CD14-positive monocyte (primary cell): ENCODE measurements at regions not wholly inside any gene's neighbourhood (a gene's known extent, or its start where the extent isn't known, plus 50 kb on each side); places are given as distances from the start of the nearest gene placed in this dataset.

Experiments used
- DNase-seq, 3 donors: peaks; one replicate each; pipeline ENCODE4 v3.0.0-alpha.2; 2011 to 2022
- H2AFZ ChIP-seq: 2 replicates; pipeline ENCODE4 v1.6.0; 2012; ENCODE audit warnings: mild to moderate bottlenecking, low read depth, low read length, inconsistent platforms; ENCODE audit not compliant: insufficient read depth, poor library complexity, severe bottlenecking
- H3K27ac ChIP-seq, 2 donors: 1 replicate in 1 of 2; 2 replicates in 1 of 2; pipeline ENCODE4 v1.5.1; 2012 to 2013; ENCODE audit warnings: low read length in 2 of 2, control low read depth in 1 of 2, inconsistent platforms in 1 of 2, low read depth in 1 of 2, mild to moderate bottlenecking in 1 of 2
- H3K27me3 ChIP-seq, 2 donors: one replicate each; pipeline versions ENCODE4 v1.6.0 to v1.6.1; 2011 to 2013; ENCODE audit warnings: low read length in 2 of 2; ENCODE audit not compliant: control insufficient read depth in 2 of 2, insufficient read depth in 2 of 2
- H3K36me3 ChIP-seq, 2 donors: replicated peaks in 1 of 2; 1 replicate in 1 of 2; 2 replicates in 1 of 2; pipeline versions ENCODE4 v1.5.1 to v1.6.1; 2012 to 2013; ENCODE audit warnings: low read length in 2 of 2, control low read depth in 1 of 2, inconsistent platforms in 1 of 2, mild to moderate bottlenecking in 1 of 2; ENCODE audit not compliant: insufficient read depth in 2 of 2, control insufficient read depth in 1 of 2
- H3K4me1 ChIP-seq, 2 donors: 1 replicate in 1 of 2; 2 replicates in 1 of 2; pipeline versions ENCODE4 v1.5.1 to v1.6.1; 2012 to 2013; ENCODE audit warnings: low read length in 2 of 2, control low read depth in 1 of 2, inconsistent platforms in 1 of 2, mild to moderate bottlenecking in 1 of 2, moderate library complexity in 1 of 2; ENCODE audit not compliant: insufficient read depth in 2 of 2, control insufficient read depth in 1 of 2
- H3K4me2 ChIP-seq: replicated peaks from 2 replicates; pipeline ENCODE3; 2012; ENCODE audit warnings: low read length, moderate library complexity, mild to moderate bottlenecking; ENCODE audit not compliant: poor library complexity, severe bottlenecking; ENCODE audit errors: extremely low read depth
- H3K4me3 ChIP-seq, 3 experiments: fragments of 200-600 bp in 1 of 3; sonication (generic) in 1 of 3; replicated peaks in 1 of 3; 1 replicate in 2 of 3; 2 replicates in 1 of 3; pipeline ENCODE4 v1.5.1; 2011 to 2013; ENCODE audit warnings: low read length in 3 of 3, mild to moderate bottlenecking in 3 of 3, control low read depth in 2 of 3, low read depth in 2 of 3, inconsistent platforms in 1 of 3, moderate library complexity in 1 of 3
- H3K79me2 ChIP-seq: 2 replicates; pipeline ENCODE4 v1.6.0; 2012; ENCODE audit warnings: mild to moderate bottlenecking, control low read depth, inconsistent platforms, low read length, moderate library complexity; ENCODE audit not compliant: insufficient read depth
- H3K9ac ChIP-seq: 2 replicates; pipeline ENCODE4 v1.6.0; 2017; ENCODE audit warnings: low read length, mild to moderate bottlenecking; ENCODE audit not compliant: insufficient read depth, poor library complexity, severe bottlenecking
- H3K9me3 ChIP-seq, 2 donors: replicated peaks in 1 of 2; 1 replicate in 1 of 2; 2 replicates in 1 of 2; pipeline versions ENCODE4 v1.5.1 to v1.6.1; 2012 to 2013; ENCODE audit warnings: low read length in 2 of 2, control low read depth in 1 of 2; ENCODE audit not compliant: control insufficient read depth in 1 of 2, insufficient read depth in 1 of 2
- H4K20me1 ChIP-seq: 2 replicates; pipeline ENCODE4 v1.6.0; 2012; ENCODE audit warnings: mild to moderate bottlenecking, low read length, control low read depth, moderate library complexity; ENCODE audit not compliant: insufficient read depth
- H3K27ac Mint-ChIP-seq, 7 donors: one replicate each; pipeline ENCODE4 v1.8.0; 2020; ENCODE audit warnings: mild to moderate bottlenecking in 7 of 7, mixed read lengths in 7 of 7, moderate library complexity in 6 of 7, inconsistent platforms in 2 of 7
- H3K27me3 Mint-ChIP-seq, 3 donors: one replicate each; pipeline ENCODE4 v1.8.0; 2021 to 2022; ENCODE audit warnings: low read depth in 3 of 3, mild to moderate bottlenecking in 3 of 3, mixed read lengths in 3 of 3, moderate library complexity in 3 of 3, inconsistent platforms in 1 of 3
- H3K36me3 Mint-ChIP-seq, 2 donors: one replicate each; pipeline ENCODE4 v1.8.0; 2020; ENCODE audit warnings: mixed read lengths in 2 of 2, inconsistent platforms in 1 of 2, mild to moderate bottlenecking in 1 of 2
- H3K4me1 Mint-ChIP-seq: one replicate; pipeline ENCODE4 v1.8.0; 2020; ENCODE audit warnings: mild to moderate bottlenecking, mixed read lengths
- H3K4me3 Mint-ChIP-seq, 2 donors: one replicate each; pipeline ENCODE4 v1.8.0; 2020; ENCODE audit warnings: mild to moderate bottlenecking in 2 of 2, mixed read lengths in 2 of 2, moderate library complexity in 1 of 2
- H3K9me3 Mint-ChIP-seq, 7 donors: one replicate each; pipeline ENCODE4 v1.8.0; 2020 to 2022; ENCODE audit warnings: mixed read lengths in 7 of 7, mild to moderate bottlenecking in 6 of 7, moderate library complexity in 6 of 7, inconsistent platforms in 2 of 7
- WGBS: methylation state at CpG from one replicate; pipeline ENCODE4 v1.1.5; 2013; ENCODE audit warnings: missing lambda C conversion rate; ENCODE audit not compliant: insufficient coverage; 5-methylcytosine and 5-hydroxymethylcytosine counted together
- intact Hi-C, 2 donors: fragments of 100-400 bp; cut with micrococcal nuclease; formaldehyde crosslinking; loops; one replicate each; pipeline versions ENCODE4 v1.15.0 to v1.15.1; 2023
- TF ChIP-seq, protein P1 (sequence below): fragments of 200-600 bp; IDR thresholded peaks from one replicate; pipeline ENCODE4 v1.8.0; 2022; ENCODE audit warnings: antibody characterized with exemption, mild to moderate bottlenecking

DNA sequence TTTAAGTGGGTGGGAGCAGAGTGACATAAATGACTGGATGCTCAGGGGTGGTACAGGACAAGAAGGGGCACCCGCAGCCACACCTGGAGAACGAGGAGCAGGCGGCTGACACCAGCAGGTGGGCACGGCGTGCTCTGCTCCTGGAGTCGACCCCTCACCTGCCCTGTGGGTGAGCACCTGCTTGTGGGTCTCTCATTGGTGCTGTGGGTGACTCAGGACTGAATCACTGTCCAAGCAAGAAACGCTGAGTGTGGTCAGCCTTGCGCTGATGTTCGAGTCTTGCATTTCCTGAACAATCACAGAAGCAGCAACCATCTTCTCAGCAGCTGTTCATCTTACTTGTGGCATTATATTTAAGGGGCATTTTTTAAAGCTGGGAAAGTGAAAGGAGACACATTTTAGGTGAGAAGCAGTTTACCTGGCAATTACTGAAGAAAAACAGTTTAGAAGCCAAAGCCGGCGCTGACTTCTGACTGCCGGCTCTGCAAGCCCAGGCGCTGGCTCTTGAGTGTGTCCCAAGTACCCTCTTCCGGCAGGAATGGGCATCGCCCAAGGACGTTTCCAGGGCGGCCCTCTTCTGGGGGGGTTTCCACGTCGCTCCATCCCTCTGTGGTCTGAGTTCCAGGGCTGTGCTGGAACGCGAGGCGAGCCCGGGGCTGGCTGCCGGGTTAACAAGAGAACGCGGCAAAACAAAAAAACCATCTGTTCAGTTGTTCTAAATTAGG, 145.2 kb upstream of the PFKP start:
- Histone ChIP-seq H3K9ac (no peak overlapping the region), H3K27me3 (no peaks in the 10 kb centered on the region), H3K4me2 (no peak overlapping the region), H3K27ac (no peak overlapping the region), H3K36me3 (no peaks in the 10 kb centered on the region), H3K79me2 (no peaks in the 10 kb centered on the region), H4K20me1 (no peaks in the 10 kb centered on the region), H3K4me1 (peaks cover 0 to 22% of the 10 kb centered on the region in 2 donors), H3K4me3 (no peak overlapping the region), H2AFZ (no peak overlapping the region), H3K9me3 (no peaks in the 10 kb centered on the region)
- Mint-ChIP-seq H3K36me3 (no peaks in the 10 kb centered on the region), H3K9me3 (peaks cover 0 to 4% (median 0%) of the 10 kb centered on the region in 7 donors), H3K27ac (peak overlapping the region in 1 of 7 donors; percentile 22), H3K4me3 (peak overlapping the region in 1 of 2 donors; percentile 58), H3K27me3 (peaks cover 2 to 5% (median 4%) of the 10 kb centered on the region in 3 donors), H3K4me1 (peaks cover 21% of the 10 kb centered on the region)
- TF ChIP-seq, protein P1, sequence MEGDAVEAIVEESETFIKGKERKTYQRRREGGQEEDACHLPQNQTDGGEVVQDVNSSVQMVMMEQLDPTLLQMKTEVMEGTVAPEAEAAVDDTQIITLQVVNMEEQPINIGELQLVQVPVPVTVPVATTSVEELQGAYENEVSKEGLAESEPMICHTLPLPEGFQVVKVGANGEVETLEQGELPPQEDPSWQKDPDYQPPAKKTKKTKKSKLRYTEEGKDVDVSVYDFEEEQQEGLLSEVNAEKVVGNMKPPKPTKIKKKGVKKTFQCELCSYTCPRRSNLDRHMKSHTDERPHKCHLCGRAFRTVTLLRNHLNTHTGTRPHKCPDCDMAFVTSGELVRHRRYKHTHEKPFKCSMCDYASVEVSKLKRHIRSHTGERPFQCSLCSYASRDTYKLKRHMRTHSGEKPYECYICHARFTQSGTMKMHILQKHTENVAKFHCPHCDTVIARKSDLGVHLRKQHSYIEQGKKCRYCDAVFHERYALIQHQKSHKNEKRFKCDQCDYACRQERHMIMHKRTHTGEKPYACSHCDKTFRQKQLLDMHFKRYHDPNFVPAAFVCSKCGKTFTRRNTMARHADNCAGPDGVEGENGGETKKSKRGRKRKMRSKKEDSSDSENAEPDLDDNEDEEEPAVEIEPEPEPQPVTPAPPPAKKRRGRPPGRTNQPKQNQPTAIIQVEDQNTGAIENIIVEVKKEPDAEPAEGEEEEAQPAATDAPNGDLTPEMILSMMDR = no peak
- WGBS = 79% methylated on average over 17 of the region's 26 CpGs
- peak in 1 of 3 donors; percentile 49 for DNase-seq
- intact Hi-C loops = no loop called here

DNA sequence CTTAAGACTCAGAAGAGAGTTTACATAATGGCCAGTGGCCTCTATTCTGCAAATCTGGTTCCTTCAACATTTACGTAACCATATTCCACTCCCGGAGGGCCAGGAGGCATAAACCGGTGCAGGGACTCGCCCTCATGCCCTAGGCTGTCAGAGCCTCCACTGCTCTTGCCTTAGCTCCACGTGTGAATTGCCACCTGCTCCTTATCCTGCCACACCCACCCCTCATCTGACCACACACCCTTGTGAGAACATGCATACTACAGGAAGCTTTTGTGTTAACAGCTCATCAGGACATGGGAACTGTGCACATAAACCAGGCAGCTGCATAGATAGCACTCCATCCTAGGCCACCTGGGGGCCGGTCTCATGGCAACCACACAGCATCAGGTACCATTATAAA, 146.7 kb upstream of the PFKP start:
- no peak for DNase-seq
- H3K9me3 ChIP-seq = no peaks in the 10 kb centered on the region
- no peaks in the 10 kb centered on the region for H4K20me1 ChIP-seq
- H3K9ac ChIP-seq = no peak overlapping the region
- H3K27me3 ChIP-seq = no peaks in the 10 kb centered on the region
- H3K4me1 ChIP-seq = peaks cover 0 to 20% of the 10 kb centered on the region in 2 donors
- intact Hi-C loops = no loop called here
- peaks cover 16% of the 10 kb centered on the region for H3K4me1 Mint-ChIP-seq
- no peak overlapping the region for H3K4me3 Mint-ChIP-seq
- no peak overlapping the region for H3K4me2 ChIP-seq
- peaks cover 2 to 5% (median 4%) of the 10 kb centered on the region in 3 donors for H3K27me3 Mint-ChIP-seq
- H3K27ac Mint-ChIP-seq = no peak overlapping the region
- H2AFZ ChIP-seq = no peak overlapping the region
- no peaks in the 10 kb centered on the region for H3K79me2 ChIP-seq
- no peaks in the 10 kb centered on the region for H3K36me3 ChIP-seq
- H3K27ac ChIP-seq = no peak overlapping the region
- 65% methylated on average over 6 of the region's 6 CpGs for WGBS
- H3K36me3 Mint-ChIP-seq = no peaks in the 10 kb centered on the region
- H3K4me3 ChIP-seq = no peak overlapping the region
- peaks cover 0 to 4% (median 0%) of the 10 kb centered on the region in 7 donors for H3K9me3 Mint-ChIP-seq
- TF ChIP-seq, protein P1 = no peak
